HepG2 (cell line): ENCODE measurements at regions not wholly inside any gene's neighbourhood (a gene's known extent, or its start where the extent isn't known, plus 50 kb on each side); places are given as distances from the start of the nearest gene placed in this dataset.

Experiments used
- ATAC-seq: fragments of 200-7000 bp; cut with Tn5 transposase; 3 replicates; pipeline ENCODE4 v1.9.1; 2020; ENCODE audit warnings: mild to moderate bottlenecking, moderate library complexity
- BruUV-seq: library from RNA; stranded (reverse); fragments of 400-500 nt; replicated peaks from 2 replicates; lab custom pipeline; 2021; lab: Mats Ljungman, UMichigan
- CTCF ChIA-PET: fragments of 300-600 bp; formaldehyde crosslinking; extraction: SDS; loops from one replicate; lab custom pipeline; 2021; ENCODE audit warnings: low total read pairs, inconsistent platforms, low intra/inter-chr PET ratio; lab: Yijun Ruan, JAX
- POLR2A ChIA-PET: fragments of 350-600 bp; sonication (Branson Sonifier 250); formaldehyde crosslinking; loops from one replicate; lab custom pipeline; 2020; ENCODE audit warnings: antibody characterized with exemption, inconsistent platforms; lab: Yijun Ruan, JAX
- DNase-seq: peaks from one replicate; pipeline ENCODE4 v3.0.0-alpha.2; 2015; ENCODE audit warnings: low spot score
- FAIRE-seq: peaks from 3 replicates; lab custom pipeline; 2011; peaks lifted over from hg19 to GRCh38; lab: Jason Lieb, UNC
- H2AFZ ChIP-seq: one replicate; pipeline ENCODE4 v1.6.1; 2011; ENCODE audit warnings: low read length, inconsistent platforms
- H3K27ac ChIP-seq: fragments of 300-600 bp; 3 replicates; pipeline ENCODE4 v1.8.0; 2011; ENCODE audit warnings: mixed run types, mild to moderate bottlenecking, mixed read lengths, low read length, inconsistent platforms; ENCODE audit not compliant: insufficient read depth; ENCODE audit errors: extremely low read length
- H3K27me3 ChIP-seq, 2 experiments: fragments of 200-600 bp in 1 of 2; 2 replicates in 1 of 2; 3 replicates in 1 of 2; pipeline versions ENCODE4 v1.6.0 to v1.8.0; 2011; ENCODE audit warnings: low read length in 2 of 2, mild to moderate bottlenecking in 2 of 2, moderate library complexity in 2 of 2, inconsistent platforms in 1 of 2; ENCODE audit not compliant: insufficient read depth in 2 of 2, control insufficient read depth in 1 of 2
- H3K36me3 ChIP-seq, 2 experiments: fragments of 200-600 bp in 1 of 2; replicated peaks in 1 of 2; 2 replicates in 1 of 2; 3 replicates in 1 of 2; pipeline versions ENCODE4 v1.5.1 to v1.8.0; 2011; ENCODE audit warnings: low read length in 2 of 2, inconsistent platforms in 1 of 2; ENCODE audit not compliant: insufficient read depth in 2 of 2, control insufficient read depth in 1 of 2
- H3K4me1 ChIP-seq: 2 replicates; pipeline ENCODE4 v1.5.1; 2012; ENCODE audit warnings: low read length, inconsistent platforms; ENCODE audit not compliant: insufficient read depth
- H3K4me2 ChIP-seq: 2 replicates; pipeline ENCODE4 v1.6.0; 2011; ENCODE audit warnings: low read depth, low read length, inconsistent platforms
- H3K4me3 ChIP-seq, 3 experiments: fragments of 200-600 bp in 1 of 3; sonication (generic), shearing (Covaris generic) in 1 of 3; replicated peaks in 1 of 3; 2 replicates each; pipeline ENCODE4 v1.5.1; 2011 to 2016; ENCODE audit warnings: low read length in 3 of 3, inconsistent platforms in 2 of 3, low read depth in 2 of 3, mild to moderate bottlenecking in 2 of 3, control low read depth in 1 of 3, mixed read lengths in 1 of 3; ENCODE audit not compliant: insufficient read depth in 1 of 3
- H3K79me2 ChIP-seq: one replicate; pipeline ENCODE4 v1.6.1; 2011; ENCODE audit warnings: low read length, inconsistent platforms; ENCODE audit not compliant: insufficient read depth
- H3K9ac ChIP-seq: 2 replicates; pipeline ENCODE4 v1.6.0; 2011; ENCODE audit warnings: mild to moderate bottlenecking, low read depth, low read length, inconsistent platforms; ENCODE audit not compliant: insufficient read depth
- H3K9me3 ChIP-seq: 2 replicates; pipeline ENCODE4 v1.5.1; 2012; ENCODE audit warnings: mild to moderate bottlenecking, low read length
- H4K20me1 ChIP-seq: 2 replicates; pipeline ENCODE4 v1.6.0; 2011; ENCODE audit warnings: inconsistent platforms, mild to moderate bottlenecking, low read length, moderate library complexity; ENCODE audit not compliant: insufficient read depth
- ARHGAP35 ChIP-seq: sonication (generic); formaldehyde crosslinking; IDR thresholded peaks from 2 replicates; pipeline ENCODE4 v1.9.0; 2022; ENCODE audit warnings: mild to moderate bottlenecking, inconsistent platforms, moderate library complexity, missing genetic modification reagents, borderline replicate concordance
- BRF2 ChIP-seq: sonication (generic); formaldehyde crosslinking; IDR thresholded peaks from 2 replicates; pipeline ENCODE4 v1.8.1; 2022; ENCODE audit warnings: mild to moderate bottlenecking, missing genetic modification reagents
- HNRNPLL ChIP-seq: fragments of 200-400 bp; formaldehyde crosslinking; IDR thresholded peaks from 2 replicates; pipeline ENCODE4 v1.6.1; 2017; ENCODE audit warnings: mild to moderate bottlenecking, low read depth, low read length; ENCODE audit not compliant: poor library complexity, severe bottlenecking
- NR2F2 ChIP-seq: IDR thresholded peaks from 2 replicates; pipeline ENCODE4 v1.6.1; 2012; ENCODE audit warnings: low read depth, inconsistent platforms, borderline replicate concordance
- TRIM22 ChIP-seq: fragments of 450-650 bp; IDR thresholded peaks from 2 replicates; pipeline ENCODE4 v1.6.1; 2017
- ZBTB44 ChIP-seq: sonication (generic); formaldehyde crosslinking; IDR thresholded peaks from 2 replicates; pipeline ENCODE4 v1.4.0; 2020; ENCODE audit warnings: missing genetic modification reagents
- ZNF597 ChIP-seq: sonication (generic); formaldehyde crosslinking; IDR thresholded peaks from 2 replicates; pipeline ENCODE4 v1.5.0; 2020; ENCODE audit warnings: missing genetic modification reagents
- WGBS: methylation state at CpG from one replicate; pipeline ENCODE4 v1.1.6; 2017; ENCODE audit warnings: low lambda C conversion rate; 5-methylcytosine and 5-hydroxymethylcytosine counted together
- in situ Hi-C: cut with HindIII; loops from 2 replicates; pipeline ENCODE4 v1.10.0; 2017; ENCODE audit warnings: low pct_unique_long_range_greater_than_20kb; ENCODE audit not compliant: extremely low pct_ligation_motif_present
- intact Hi-C: fragments of 100-400 bp; cut with micrococcal nuclease; formaldehyde crosslinking; loops from one replicate; pipeline ENCODE4 v1.10.0; 2022; ENCODE audit not compliant: unreplicated experiment

- no peak for TF ChIP-seq ZBTB44 (CRISPR knock-in tag)
- TF ChIP-seq BRF2 (CRISPR knock-in tag) = no peak
- TF ChIP-seq, all 625 proteins: peak for 0
These were observed 224.8 kb downstream of the KLF5 start (continued) for GRCh38 chr13:73283636-73284035.

- Histone ChIP-seq H3K4me3 (no peak overlapping the region), H3K27me3 (no peaks in the 10 kb centered on the region; a peak in 1 of 5 replicates), H4K20me1 (no peaks in the 10 kb centered on the region), H3K9ac (no peak overlapping the region), H3K4me2 (no peak overlapping the region), H3K36me3 (no peaks in the 10 kb centered on the region), H3K4me1 (no peaks in the 10 kb centered on the region), H3K79me2 (no peaks in the 10 kb centered on the region), H2AFZ (no peak overlapping the region), H3K9me3 (no peaks in the 10 kb centered on the region), H3K27ac (no peak overlapping the region)
- ATAC-seq (no peak), DNase-seq (no peak), FAIRE-seq (no peak)
- in situ Hi-C loops (no loop called here), intact Hi-C loops (no loop called here)
- TF ChIP-seq ZNF597 (CRISPR knock-in tag) = no peak
- TF ChIP-seq TRIM22 = no peak
- TF ChIP-seq NR2F2 = no peak
- TF ChIP-seq HNRNPLL = no peak
- no peak for TF ChIP-seq ARHGAP35
- CTCF ChIA-PET = no interaction called here
- POLR2A ChIA-PET = no interaction called here
- WGBS = 2% methylated on average over 2 of the region's 2 CpGs
- no TSS peak for BruUV-seq
These were observed 222.9 kb downstream of the KLF5 start for GRCh38 chr13:73281746-73282145.
